GM18951 (cell line): ENCODE measurements at regions not wholly inside any gene's neighbourhood (a gene's known extent, or its start where the extent isn't known, plus 50 kb on each side); places are given as distances from the start of the nearest gene placed in this dataset.

ENCODE experiments used
- POLR2A ChIP-seq: IDR thresholded peaks from 4 replicates; pipeline ENCODE4 v1.6.1; 2011; ENCODE audit warnings: mild to moderate bottlenecking; ENCODE audit not compliant: insufficient read length, insufficient read depth; ENCODE audit errors: extremely low read depth
- in situ Hi-C: fragments of 300-500 bp; cut with MboI; formaldehyde crosslinking; loops from one replicate; pipeline ENCODE4 v1.12.0; 2022; ENCODE audit warnings: low sequenced_read_pairs, mixed read lengths, inconsistent platforms; ENCODE audit not compliant: unreplicated experiment

GRCh38 chr4:81667539-81667938 is 195.8 kb upstream of the RASGEF1B start:
- in situ Hi-C loops: no loop called here
- no peak for TF ChIP-seq POLR2A

DNA sequence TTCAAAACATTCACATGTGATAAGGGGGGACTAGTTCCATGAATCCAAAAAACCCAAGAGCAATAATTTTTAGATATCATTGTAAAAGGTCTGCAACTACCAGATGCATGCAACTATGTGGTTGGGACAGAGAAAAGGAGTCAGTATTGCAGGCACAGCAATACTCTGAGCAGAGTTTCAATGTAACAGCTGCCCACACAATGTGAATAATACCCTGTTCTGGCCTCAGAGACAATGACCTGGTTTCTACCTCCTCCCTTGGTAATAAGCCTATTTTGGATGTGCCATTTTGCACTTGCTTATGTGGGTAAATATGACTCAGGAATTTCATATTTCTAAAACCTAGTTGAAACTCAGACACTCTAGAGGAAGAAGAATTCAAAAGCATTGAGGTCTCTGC is 194.8 kb upstream of the RASGEF1B start:
- in situ Hi-C loops: no loop called here
- no peak for TF ChIP-seq POLR2A

- in situ Hi-C loops: no loop called here
- TF ChIP-seq POLR2A: no peak
Measured at GRCh38 chr4:81665649-81666048, 193.9 kb upstream of the RASGEF1B start.

GRCh38 chr4:81665045-81665444 is 193.3 kb upstream of the RASGEF1B start:
- no peak for TF ChIP-seq POLR2A
- in situ Hi-C loops: no loop called here

DNA sequence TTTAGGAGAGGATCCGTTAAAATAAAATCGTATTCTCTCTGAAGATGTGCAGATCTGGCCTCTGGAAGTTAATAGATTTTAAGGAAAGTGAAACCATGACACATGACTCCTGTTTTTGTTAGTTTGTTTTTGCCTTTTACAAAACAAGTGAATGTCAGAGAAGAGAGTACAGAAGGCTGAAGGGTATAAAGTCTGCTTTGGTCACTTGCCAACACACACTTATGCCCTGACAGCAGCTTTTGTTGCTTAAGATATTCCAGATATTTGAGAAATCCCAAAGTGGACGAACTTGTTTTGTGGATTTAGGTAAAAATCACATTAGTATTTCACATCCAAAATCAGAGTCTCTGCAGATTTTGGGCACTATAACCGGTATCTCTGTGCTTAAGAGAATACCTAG is 192.4 kb upstream of the RASGEF1B start:
- in situ Hi-C loops: no loop called here
- no peak for TF ChIP-seq POLR2A

GRCh38 chr4:81663368-81663767 is 191.7 kb upstream of the RASGEF1B start:
- TF ChIP-seq POLR2A: no peak
- in situ Hi-C loops: no loop called here

DNA sequence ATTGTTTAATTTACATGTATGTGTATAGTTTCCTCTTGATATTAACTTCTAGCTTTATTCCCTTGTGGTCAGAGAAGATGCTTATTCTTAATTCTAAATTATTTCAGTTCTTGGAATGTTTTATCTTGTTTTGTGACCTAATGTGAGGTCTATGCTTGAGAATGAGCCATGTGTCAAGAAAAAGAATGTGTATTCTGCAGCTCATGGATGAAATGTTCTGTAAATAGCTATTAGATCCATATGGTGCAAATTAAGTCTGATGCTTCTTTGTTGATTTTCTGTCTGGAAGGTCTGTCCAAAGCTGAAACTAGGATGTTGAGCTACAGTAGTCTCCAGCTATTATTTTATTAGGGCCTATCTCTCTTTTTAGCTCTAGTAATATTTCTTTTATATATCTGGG is 187.3 kb upstream of the RASGEF1B start:
- in situ Hi-C loops: no loop called here
- TF ChIP-seq POLR2A: no peak

- TF ChIP-seq POLR2A: no peak
- in situ Hi-C loops: no loop called here
Measured at GRCh38 chr4:81652069-81652478, 180.4 kb upstream of the RASGEF1B start.

- TF ChIP-seq POLR2A: no peak
- in situ Hi-C loops: no loop called here
Measured at GRCh38 chr4:81651243-81651899, 179.7 kb upstream of the RASGEF1B start.

- in situ Hi-C loops: no loop called here
- TF ChIP-seq POLR2A: no peak
Measured at GRCh38 chr4:81650606-81651242, 179.0 kb upstream of the RASGEF1B start.

DNA sequence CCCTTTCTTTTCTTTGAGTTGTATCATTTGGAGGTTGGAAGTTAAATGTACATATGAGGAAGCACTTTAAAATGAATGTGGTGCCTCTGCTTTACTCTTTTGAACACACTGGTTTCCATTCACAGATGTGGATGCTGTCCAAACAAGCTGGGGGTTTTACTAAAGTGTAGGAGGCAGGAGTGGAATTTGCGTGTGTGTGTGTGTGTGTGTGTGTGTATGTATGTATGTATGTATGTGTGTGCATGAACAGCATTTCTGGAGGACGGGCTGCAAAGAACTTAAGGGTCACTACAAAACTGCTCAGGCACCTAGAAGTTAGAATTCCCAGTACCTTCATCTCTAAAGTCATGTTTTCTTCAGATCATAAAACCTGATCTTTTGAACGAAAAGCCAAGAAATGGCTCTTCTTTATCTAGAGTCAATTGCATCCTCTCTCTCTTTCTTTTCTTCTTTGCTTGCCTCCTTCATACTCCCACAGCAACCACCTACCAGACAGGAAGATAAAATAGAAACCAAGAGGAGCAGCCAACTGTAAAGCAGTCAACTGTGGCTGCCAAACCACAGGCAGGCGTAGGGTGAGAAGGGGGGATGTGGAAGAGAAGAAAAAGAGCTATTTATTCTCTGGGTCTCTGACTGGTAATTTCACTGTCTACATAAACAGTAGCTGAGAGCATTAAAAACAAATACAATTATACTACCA is 177.0 kb upstream of the RASGEF1B start:
- no peak for TF ChIP-seq POLR2A
- in situ Hi-C loops: no loop called here

GRCh38 chr4:81647388-81647787 is 175.7 kb upstream of the RASGEF1B start:
- TF ChIP-seq POLR2A: no peak
- in situ Hi-C loops: no loop called here

DNA sequence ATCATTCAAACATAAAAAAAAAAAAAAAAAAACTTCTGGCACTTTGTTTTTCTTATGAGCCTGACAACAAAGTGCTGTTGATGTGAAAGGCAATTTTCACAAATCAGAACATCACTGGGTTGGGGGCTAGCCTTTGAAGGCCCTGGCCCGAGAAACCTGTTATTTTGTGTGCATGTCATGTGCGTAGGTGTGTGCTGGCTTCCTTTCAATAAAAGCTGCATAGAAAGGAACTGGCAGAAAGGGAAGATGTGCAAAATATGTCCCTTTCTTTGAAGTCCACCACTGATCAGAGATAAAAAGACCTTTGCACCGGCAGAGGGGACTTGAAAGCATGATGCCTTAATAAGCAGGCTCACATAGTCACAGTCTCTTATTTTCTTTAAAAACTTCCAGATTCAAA is 170.8 kb upstream of the RASGEF1B start:
- TF ChIP-seq POLR2A: no peak
- in situ Hi-C loops: no loop called here

DNA sequence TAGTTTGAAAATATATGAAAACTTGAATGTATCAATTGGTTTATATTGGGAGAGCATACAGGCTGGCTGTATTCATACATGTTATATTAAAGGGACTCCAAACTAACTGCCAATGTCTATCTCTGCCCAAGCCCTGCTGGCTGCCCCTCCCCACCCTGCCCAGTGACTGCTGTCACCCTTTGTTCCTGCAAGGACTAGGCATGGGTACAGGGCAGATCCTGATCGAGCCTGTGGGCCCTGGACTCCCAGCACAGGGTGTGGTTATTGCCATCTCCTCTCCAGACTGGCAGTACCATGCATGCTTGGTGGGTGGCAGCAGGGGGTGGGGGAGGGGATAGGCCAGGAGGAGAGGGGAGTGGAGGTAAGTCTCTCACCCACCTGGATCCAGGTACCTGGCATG is 167.5 kb upstream of the RASGEF1B start:
- in situ Hi-C loops: no loop called here

GRCh38 chr4:81638698-81639097 is 167.0 kb upstream of the RASGEF1B start:
- in situ Hi-C loops: no loop called here
- TF ChIP-seq POLR2A: no peak

More for the DNA sequence above, 167.5 kb upstream of the RASGEF1B start:
- TF ChIP-seq POLR2A: no peak
